ENCODE measurements at regions not wholly inside any gene's neighbourhood (a gene's known extent, or its start where the extent isn't known, plus 50 kb on each side); places are given as distances from the start of the nearest gene placed in this dataset.

DNA sequence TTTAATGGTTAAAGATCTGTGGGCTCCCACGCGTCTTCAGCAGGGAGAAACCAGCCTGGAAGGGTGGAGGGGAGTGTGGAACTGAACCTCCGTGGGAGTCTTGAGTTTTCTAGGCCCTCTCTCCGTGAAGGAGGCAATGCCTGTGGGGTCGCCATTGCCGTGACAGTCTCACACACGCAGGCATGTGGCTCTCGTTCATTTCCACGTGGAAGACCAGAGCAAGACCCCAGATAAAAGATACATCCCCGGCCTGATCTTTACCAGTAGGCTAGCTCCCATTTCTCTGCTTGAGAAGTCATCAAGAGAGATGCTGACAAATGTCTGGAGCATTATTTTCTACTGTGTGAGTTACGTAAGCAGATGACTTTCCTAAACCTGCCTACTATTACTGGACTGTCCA is 491.7 kb upstream of the LMO3 start:
- Histone ChIP-seq H3K4me3 (ENCODE audit: low read length) (no peak overlapping the region), H3K36me3 (ENCODE audit: control insufficient read depth, insufficient read depth, low read length, severe bottlenecking) (no peaks in the 10 kb centered on the region), H3K27me3 (replicated peaks; ENCODE audit: control insufficient read depth, insufficient read depth, low read length) (no peaks in the 10 kb centered on the region), H3K9ac (ENCODE audit: low read length) (no peak overlapping the region), H3K9me3 (ENCODE audit: control insufficient read depth, low read length) (peaks cover 7% of the 10 kb centered on the region), H3K4me1 (ENCODE audit: control insufficient read depth, insufficient read depth, low read length) (no peaks in the 10 kb centered on the region)
- no peak for DNase-seq (ENCODE audit: low read depth)

DNA sequence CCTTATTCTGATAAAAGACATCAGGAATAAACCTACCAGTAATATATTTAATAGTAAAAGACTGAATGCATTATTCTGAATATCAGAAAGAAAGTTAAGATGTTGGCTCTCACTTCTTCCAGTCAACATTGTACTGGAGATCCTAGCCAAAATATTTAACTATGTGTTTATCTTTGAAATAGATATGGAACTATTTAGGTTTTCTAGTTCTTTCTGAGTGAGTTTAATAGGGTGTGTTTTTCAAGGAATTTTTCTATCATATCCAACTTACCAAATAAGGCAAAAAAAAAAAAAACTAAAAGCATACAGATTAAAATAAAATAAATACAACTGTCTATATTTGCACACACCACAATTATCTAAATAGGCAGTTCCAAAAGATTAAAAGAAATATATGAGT is 478.9 kb upstream of the LMO3 start:
- Histone ChIP-seq H3K9me3 (ENCODE audit: control insufficient read depth, low read length) (no peaks in the 10 kb centered on the region), H3K4me3 (ENCODE audit: low read length) (no peak overlapping the region), H3K9ac (ENCODE audit: low read length) (no peak overlapping the region), H3K36me3 (ENCODE audit: control insufficient read depth, insufficient read depth, low read length, severe bottlenecking) (no peaks in the 10 kb centered on the region), H3K4me1 (ENCODE audit: control insufficient read depth, insufficient read depth, low read length) (no peaks in the 10 kb centered on the region), H3K27me3 (replicated peaks; ENCODE audit: control insufficient read depth, insufficient read depth, low read length) (no peaks in the 10 kb centered on the region)
- no peak for DNase-seq (ENCODE audit: low read depth)

DNA sequence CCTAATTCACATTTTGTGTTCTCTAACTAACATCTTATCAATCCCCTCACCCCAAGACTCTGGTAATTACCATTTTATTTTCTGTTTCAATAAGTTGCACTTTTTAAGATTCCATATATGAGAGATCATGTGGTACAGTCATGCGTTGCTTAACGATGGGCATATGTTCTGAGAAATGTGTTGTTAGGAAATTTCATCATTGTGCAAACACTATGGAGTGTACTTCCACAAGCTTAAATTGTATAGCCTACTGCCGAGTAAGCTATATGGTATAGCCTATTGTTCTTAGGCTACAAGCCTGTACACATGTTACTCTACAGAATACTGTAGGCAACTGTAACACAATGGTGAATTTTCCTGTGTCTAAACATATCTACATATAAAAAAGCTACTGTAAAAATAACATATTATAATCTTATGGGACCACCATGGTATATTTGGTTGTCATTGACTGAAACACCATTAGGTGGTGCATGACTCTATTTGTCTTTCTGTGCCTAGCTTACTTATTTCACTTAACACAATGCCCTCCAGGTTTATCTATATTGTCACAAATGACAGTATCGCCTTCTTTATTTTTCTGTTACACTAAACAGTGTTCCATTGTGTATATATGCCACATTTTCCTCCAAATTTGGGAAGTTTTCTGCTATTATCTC is 473.4 kb upstream of the LMO3 start:
- no peaks in the 10 kb centered on the region for H3K27me3 ChIP-seq (replicated peaks; ENCODE audit: control insufficient read depth, insufficient read depth, low read length)
- no peaks in the 10 kb centered on the region for H3K36me3 ChIP-seq (ENCODE audit: control insufficient read depth, insufficient read depth, low read length, severe bottlenecking)
- no peak for DNase-seq (ENCODE audit: low read depth)
- H3K9ac ChIP-seq (ENCODE audit: low read length) = no peak overlapping the region
- H3K9me3 ChIP-seq (ENCODE audit: control insufficient read depth, low read length) = no peaks in the 10 kb centered on the region
- H3K4me1 ChIP-seq (ENCODE audit: control insufficient read depth, insufficient read depth, low read length) = no peaks in the 10 kb centered on the region
- H3K4me3 ChIP-seq (ENCODE audit: low read length) = no peak overlapping the region

DNA sequence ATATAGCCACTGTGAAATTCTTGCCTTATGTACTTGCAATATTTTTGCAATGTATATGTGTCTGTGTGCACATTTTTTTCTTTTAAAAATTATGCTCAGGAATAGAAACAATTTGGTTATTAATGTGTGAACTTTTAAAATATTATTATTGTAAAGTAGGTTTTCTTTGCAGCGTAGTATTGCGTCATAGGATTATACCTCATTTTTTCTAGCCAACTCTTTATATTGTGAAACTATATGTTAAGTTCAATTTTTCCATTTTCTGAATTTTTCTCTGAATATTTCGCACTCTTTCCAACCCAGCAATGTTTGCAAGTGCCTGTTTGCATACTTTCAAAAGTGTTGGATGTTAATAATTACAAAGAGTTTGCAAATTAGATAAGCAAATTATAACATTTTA is 471.6 kb upstream of the LMO3 start:
- DNase-seq (ENCODE audit: low read depth) = no peak
- Histone ChIP-seq H3K27me3 (replicated peaks; ENCODE audit: control insufficient read depth, insufficient read depth, low read length) (no peaks in the 10 kb centered on the region), H3K36me3 (ENCODE audit: control insufficient read depth, insufficient read depth, low read length, severe bottlenecking) (no peaks in the 10 kb centered on the region), H3K9ac (ENCODE audit: low read length) (no peak overlapping the region), H3K9me3 (ENCODE audit: control insufficient read depth, low read length) (no peaks in the 10 kb centered on the region), H3K4me1 (ENCODE audit: control insufficient read depth, insufficient read depth, low read length) (no peaks in the 10 kb centered on the region), H3K4me3 (ENCODE audit: low read length) (no peak overlapping the region)

DNA sequence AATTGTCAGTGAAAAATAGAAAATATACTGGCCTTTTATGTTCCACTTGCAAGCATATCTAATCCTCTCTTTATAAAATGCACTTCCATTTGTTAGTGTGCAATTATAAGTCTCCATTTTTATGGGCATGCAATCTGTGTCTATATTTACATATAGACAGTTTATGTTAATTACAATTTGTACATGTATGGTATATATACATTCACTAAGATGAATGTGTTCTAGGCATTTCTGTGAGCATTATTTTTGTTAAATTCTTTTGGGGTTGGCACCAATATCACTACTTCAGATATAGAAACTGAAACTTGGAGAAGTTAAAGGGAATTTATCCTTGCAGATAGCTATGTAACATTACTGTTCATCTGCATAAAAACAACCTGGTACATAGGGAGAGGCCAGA is 470.8 kb upstream of the LMO3 start:
- no peak overlapping the region for H3K9ac ChIP-seq (ENCODE audit: low read length)
- no peaks in the 10 kb centered on the region for H3K27me3 ChIP-seq (replicated peaks; ENCODE audit: control insufficient read depth, insufficient read depth, low read length)
- no peaks in the 10 kb centered on the region for H3K36me3 ChIP-seq (ENCODE audit: control insufficient read depth, insufficient read depth, low read length, severe bottlenecking)
- no peaks in the 10 kb centered on the region for H3K4me1 ChIP-seq (ENCODE audit: control insufficient read depth, insufficient read depth, low read length)
- DNase-seq (ENCODE audit: low read depth) = no peak
- H3K4me3 ChIP-seq (ENCODE audit: low read length) = no peak overlapping the region
- no peaks in the 10 kb centered on the region for H3K9me3 ChIP-seq (ENCODE audit: control insufficient read depth, low read length)

DNA sequence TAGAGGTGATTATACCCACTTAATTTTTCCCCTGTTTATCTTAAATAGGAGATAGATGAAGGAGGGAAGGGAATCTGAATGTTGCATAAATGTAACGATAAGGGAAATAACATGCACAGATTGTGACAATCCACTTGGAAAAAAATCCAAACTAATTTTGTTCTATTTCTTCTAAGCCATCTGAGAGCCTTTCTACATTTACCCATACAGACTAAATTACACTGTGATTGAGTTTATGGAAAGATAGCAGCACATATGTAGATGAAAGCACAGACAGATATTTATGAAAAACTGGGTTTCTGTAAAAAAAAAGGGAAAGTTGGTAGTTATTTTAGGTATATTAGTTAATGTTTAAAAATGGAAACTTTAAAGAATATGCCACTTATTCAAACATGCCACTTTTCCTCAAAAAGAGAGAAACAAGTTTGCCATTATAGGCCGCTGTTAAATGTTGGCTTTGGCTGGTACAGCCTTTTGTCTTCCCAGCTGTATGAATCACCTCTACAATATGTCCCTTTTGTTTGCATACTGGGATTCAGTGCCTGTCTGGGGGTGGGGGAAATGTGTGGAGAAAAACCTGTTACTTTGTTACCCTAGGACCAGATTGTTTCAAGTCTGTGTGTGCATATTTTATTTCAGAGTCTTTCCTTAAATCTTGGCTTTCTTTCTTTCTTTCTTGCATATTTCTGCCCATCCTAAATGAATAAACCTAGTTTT is 470.2 kb upstream of the LMO3 start:
- H3K4me3 ChIP-seq (ENCODE audit: low read length) = no peak overlapping the region
- no peaks in the 10 kb centered on the region for H3K27me3 ChIP-seq (replicated peaks; ENCODE audit: control insufficient read depth, insufficient read depth, low read length)
- H3K4me1 ChIP-seq (ENCODE audit: control insufficient read depth, insufficient read depth, low read length) = no peaks in the 10 kb centered on the region
- H3K9me3 ChIP-seq (ENCODE audit: control insufficient read depth, low read length) = no peaks in the 10 kb centered on the region
- no peaks in the 10 kb centered on the region for H3K36me3 ChIP-seq (ENCODE audit: control insufficient read depth, insufficient read depth, low read length, severe bottlenecking)
- DNase-seq (ENCODE audit: low read depth) = no peak
- no peak overlapping the region for H3K9ac ChIP-seq (ENCODE audit: low read length)

DNA sequence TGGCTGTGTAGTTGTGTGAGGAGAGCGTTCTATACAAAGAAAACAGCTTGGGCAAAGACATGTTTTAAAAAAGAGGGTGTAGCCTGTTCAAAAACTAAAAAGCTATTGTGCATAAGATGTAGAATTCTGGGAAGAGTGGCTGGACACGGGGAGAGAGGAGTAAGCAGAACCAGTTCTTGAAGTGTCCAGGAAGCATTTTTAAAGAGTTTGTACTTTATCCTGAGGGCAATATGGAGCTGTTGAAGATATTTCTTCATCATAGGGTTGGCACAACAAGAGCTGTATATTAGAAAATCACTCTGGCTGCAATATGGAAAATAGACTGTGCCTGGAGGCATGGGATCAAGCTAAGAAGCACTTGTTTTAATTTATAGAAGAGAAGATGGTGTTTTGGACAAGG is 458.9 kb upstream of the LMO3 start:
- Histone ChIP-seq H3K4me1 (ENCODE audit: control insufficient read depth, insufficient read depth, low read length) (no peaks in the 10 kb centered on the region), H3K9me3 (ENCODE audit: control insufficient read depth, low read length) (no peaks in the 10 kb centered on the region), H3K9ac (ENCODE audit: low read length) (no peak overlapping the region), H3K27me3 (replicated peaks; ENCODE audit: control insufficient read depth, insufficient read depth, low read length) (no peaks in the 10 kb centered on the region), H3K4me3 (ENCODE audit: low read length) (no peak overlapping the region), H3K36me3 (ENCODE audit: control insufficient read depth, insufficient read depth, low read length, severe bottlenecking) (no peaks in the 10 kb centered on the region)
- no peak for DNase-seq (ENCODE audit: low read depth)

DNA sequence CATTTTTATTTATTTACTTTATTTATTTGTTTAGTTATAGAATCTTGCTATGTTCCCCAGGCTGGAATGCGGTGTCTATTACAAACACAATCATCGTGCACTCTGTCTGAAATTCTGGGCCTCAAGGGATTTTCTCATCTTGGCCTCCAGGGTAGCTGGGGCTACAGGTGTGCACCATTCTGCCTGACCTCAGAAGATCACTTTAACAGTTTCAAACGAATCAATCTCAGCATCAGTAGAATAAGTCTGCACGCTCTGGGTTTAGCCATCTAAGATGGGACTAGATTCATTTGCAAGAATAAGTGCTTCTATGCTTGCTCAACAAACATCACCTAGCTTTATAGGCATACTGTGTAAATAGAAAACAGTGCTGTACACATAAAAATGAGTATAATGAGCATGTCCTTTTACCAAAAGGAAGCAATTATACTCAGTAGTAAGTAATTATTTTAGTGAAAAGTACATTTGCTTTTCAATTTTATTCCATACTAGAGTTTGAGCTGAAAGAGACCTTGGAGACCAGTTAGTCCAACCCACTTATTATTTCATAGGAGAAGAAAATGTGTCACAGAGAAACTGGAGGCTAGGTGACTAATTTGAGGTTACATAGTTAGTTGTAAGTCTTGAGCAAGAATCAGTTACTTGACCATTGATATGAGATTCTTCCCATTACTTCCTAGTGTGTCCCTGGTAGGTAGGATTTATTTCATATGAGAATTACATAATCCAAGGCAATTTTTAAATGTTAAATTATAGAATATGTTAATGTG is 456.5 kb upstream of the LMO3 start:
- H3K4me3 ChIP-seq (ENCODE audit: low read length) = no peak overlapping the region
- no peaks in the 10 kb centered on the region for H3K36me3 ChIP-seq (ENCODE audit: control insufficient read depth, insufficient read depth, low read length, severe bottlenecking)
- no peaks in the 10 kb centered on the region for H3K27me3 ChIP-seq (replicated peaks; ENCODE audit: control insufficient read depth, insufficient read depth, low read length)
- DNase-seq (ENCODE audit: low read depth) = no peak
- no peaks in the 10 kb centered on the region for H3K4me1 ChIP-seq (ENCODE audit: control insufficient read depth, insufficient read depth, low read length)
- H3K9ac ChIP-seq (ENCODE audit: low read length) = no peak overlapping the region
- no peaks in the 10 kb centered on the region for H3K9me3 ChIP-seq (ENCODE audit: control insufficient read depth, low read length)

DNA sequence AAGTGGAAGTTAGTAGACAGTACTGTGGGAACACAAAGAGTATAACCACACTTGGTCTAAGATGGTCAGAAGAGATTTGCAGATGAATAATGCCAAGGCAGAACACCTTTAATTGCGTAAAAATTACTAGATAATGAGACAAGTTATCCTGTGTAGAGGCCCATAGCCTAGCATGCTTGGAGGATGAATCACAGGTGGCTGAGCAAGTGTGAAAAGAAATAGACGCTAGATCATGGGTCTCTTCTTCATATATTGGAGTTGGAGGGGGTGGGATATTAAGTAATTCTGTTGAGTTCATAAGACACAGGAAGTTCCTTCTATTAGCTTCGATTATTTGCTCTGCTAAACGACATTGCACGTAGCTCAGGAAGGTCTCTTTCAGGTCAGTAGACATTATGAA is 454.3 kb upstream of the LMO3 start:
- Histone ChIP-seq H3K9me3 (ENCODE audit: control insufficient read depth, low read length) (no peaks in the 10 kb centered on the region), H3K36me3 (ENCODE audit: control insufficient read depth, insufficient read depth, low read length, severe bottlenecking) (no peaks in the 10 kb centered on the region), H3K9ac (ENCODE audit: low read length) (no peak overlapping the region), H3K27me3 (replicated peaks; ENCODE audit: control insufficient read depth, insufficient read depth, low read length) (no peaks in the 10 kb centered on the region), H3K4me3 (ENCODE audit: low read length) (no peak overlapping the region), H3K4me1 (ENCODE audit: control insufficient read depth, insufficient read depth, low read length) (no peaks in the 10 kb centered on the region)
- DNase-seq (ENCODE audit: low read depth) = no peak

DNA sequence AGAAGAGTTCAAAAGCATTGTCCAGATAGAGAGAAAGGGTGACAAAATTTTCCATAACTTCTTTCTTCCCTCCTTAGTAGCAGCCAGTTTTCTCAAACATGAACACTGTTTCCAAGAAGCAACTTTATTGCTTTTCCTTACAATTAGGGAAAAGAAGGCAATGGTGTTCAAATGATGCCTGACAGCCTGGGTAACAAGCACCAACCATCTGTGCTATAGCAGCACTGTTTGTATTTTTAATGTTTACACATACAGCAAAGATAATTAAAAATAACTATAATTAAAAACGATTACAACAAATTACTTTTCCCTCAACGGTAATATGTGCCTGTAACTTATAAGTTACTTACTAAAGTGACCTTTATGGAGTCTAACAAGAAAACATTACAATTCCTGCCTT is 450.6 kb upstream of the LMO3 start:
- no peak for DNase-seq (ENCODE audit: low read depth)
- H3K27me3 ChIP-seq (replicated peaks; ENCODE audit: control insufficient read depth, insufficient read depth, low read length) = no peaks in the 10 kb centered on the region

DNA sequence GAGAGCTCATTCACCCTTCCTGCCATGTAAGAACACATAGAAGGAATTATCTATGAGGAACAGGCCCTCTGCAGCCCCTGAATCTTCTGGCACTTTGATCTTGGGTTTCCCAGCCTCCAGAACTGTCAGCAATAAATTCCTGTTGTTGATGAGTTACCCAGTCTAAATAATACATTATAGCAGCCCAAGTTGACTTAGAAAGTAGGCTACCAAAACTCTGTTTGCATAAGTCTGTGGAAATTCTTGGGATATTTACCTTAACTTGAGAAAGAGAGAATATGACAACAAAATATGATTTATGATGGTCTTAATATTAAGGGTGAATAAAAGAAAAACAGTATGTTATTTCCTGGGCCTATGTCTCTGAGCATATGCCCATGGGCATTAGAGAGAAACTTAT is 433.0 kb upstream of the LMO3 start:
- Histone ChIP-seq H3K9me3 (ENCODE audit: control insufficient read depth, low read length) (no peaks in the 10 kb centered on the region), H3K9ac (ENCODE audit: low read length) (no peak overlapping the region), H3K4me3 (ENCODE audit: low read length) (no peak overlapping the region), H3K4me1 (ENCODE audit: control insufficient read depth, insufficient read depth, low read length) (no peaks in the 10 kb centered on the region), H3K27me3 (replicated peaks; ENCODE audit: control insufficient read depth, insufficient read depth, low read length) (no peaks in the 10 kb centered on the region), H3K36me3 (ENCODE audit: control insufficient read depth, insufficient read depth, low read length, severe bottlenecking) (no peaks in the 10 kb centered on the region)
- no peak for DNase-seq (ENCODE audit: low read depth)

More for the DNA sequence above, 450.6 kb upstream of the LMO3 start:
- Histone ChIP-seq H3K9ac (ENCODE audit: low read length) (no peak overlapping the region), H3K4me3 (ENCODE audit: low read length) (no peak overlapping the region), H3K36me3 (ENCODE audit: control insufficient read depth, insufficient read depth, low read length, severe bottlenecking) (no peaks in the 10 kb centered on the region), H3K9me3 (ENCODE audit: control insufficient read depth, low read length) (no peaks in the 10 kb centered on the region), H3K4me1 (ENCODE audit: control insufficient read depth, insufficient read depth, low read length) (no peaks in the 10 kb centered on the region)
